Upper lobe of right lung (tissue), 1 donor: ENCODE measurements at regions not wholly inside any gene's neighbourhood (a gene's known extent, or its start where the extent isn't known, plus 50 kb on each side); places are given as distances from the start of the nearest gene placed in this dataset.
A peak's percentile ranks its signal among the peaks of the same experiment; 100 is the strongest.

ENCODE experiments used
- ATAC-seq: fragments of 200-7000 bp; cut with Tn5 transposase; one replicate; pipeline ENCODE4 v1.9.1; 2020; ENCODE audit warnings: mild to moderate bottlenecking, moderate library complexity
- DNase-seq: peaks from one replicate; pipeline ENCODE4 v3.0.0-alpha.2; 2020
- H3K27ac ChIP-seq: fragments of 200-600 bp; one replicate; pipeline ENCODE4 v1.8.0; 2022
- H3K27me3 ChIP-seq: fragments of 200-600 bp; one replicate; pipeline ENCODE4 v1.8.0; 2022; ENCODE audit warnings: mild to moderate bottlenecking
- H3K36me3 ChIP-seq: fragments of 200-600 bp; one replicate; pipeline ENCODE4 v1.8.0; 2022
- H3K4me1 ChIP-seq: fragments of 200-600 bp; one replicate; pipeline ENCODE4 v1.8.0; 2022
- H3K4me3 ChIP-seq: fragments of 200-600 bp; one replicate; pipeline ENCODE4 v1.8.0; 2022; ENCODE audit warnings: mild to moderate bottlenecking
- H3K9me3 ChIP-seq: fragments of 200-600 bp; one replicate; pipeline ENCODE4 v1.8.0; 2022
- CTCF ChIP-seq: fragments of 200-600 bp; IDR thresholded peaks from one replicate; pipeline ENCODE4 v1.8.0; 2022; ENCODE audit warnings: antibody characterized with exemption
- intact Hi-C: fragments of 100-400 bp; cut with DNase I; formaldehyde crosslinking; loops from one replicate; pipeline ENCODE4 v1.11.0; 2022
- donor health status: DM: no; HTN: yes; CAD: no; lungs with severe emphysema.

GRCh38 chr17:59451706-59452105, 113.7 kb upstream of the DHX40 start:
- Histone ChIP-seq H3K27ac (no peak overlapping the region), H3K4me3 (no peak overlapping the region), H3K27me3 (no peaks in the 10 kb centered on the region), H3K4me1 (no peaks in the 10 kb centered on the region), H3K9me3 (no peaks in the 10 kb centered on the region), H3K36me3 (no peaks in the 10 kb centered on the region)
- intact Hi-C loops = no loop called here
- DNase-seq = no peak
- no peak for TF ChIP-seq CTCF
- ATAC-seq = no peak

- Histone ChIP-seq H3K4me1 (no peaks in the 10 kb centered on the region), H3K9me3 (no peaks in the 10 kb centered on the region), H3K27me3 (no peaks in the 10 kb centered on the region), H3K36me3 (no peaks in the 10 kb centered on the region), H3K4me3 (no peak overlapping the region), H3K27ac (no peak overlapping the region)
- TF ChIP-seq CTCF = no peak
- ATAC-seq (no peak), DNase-seq (no peak)
- intact Hi-C loops = no loop called here
These were observed 110.7 kb upstream of the DHX40 start for GRCh38 chr17:59454633-59455105.

- peak; percentile 82 for ATAC-seq
- intact Hi-C loops = no loop called here
These were observed 109.0 kb upstream of the DHX40 start for GRCh38 chr17:59456428-59456827.

GRCh38 chr17:59456923-59457615, 108.3 kb upstream of the DHX40 start:
- no peak for ATAC-seq
- no peak for DNase-seq
- Histone ChIP-seq H3K4me1 (no peaks in the 10 kb centered on the region), H3K27ac (no peak overlapping the region), H3K4me3 (no peak overlapping the region), H3K36me3 (no peaks in the 10 kb centered on the region), H3K9me3 (no peaks in the 10 kb centered on the region), H3K27me3 (no peaks in the 10 kb centered on the region)
- TF ChIP-seq CTCF = no peak
- intact Hi-C loops = no loop called here

More at GRCh38 chr17:59456428-59456827, 109.0 kb upstream of the DHX40 start:
- Histone ChIP-seq H3K4me1 (no peaks in the 10 kb centered on the region), H3K9me3 (no peaks in the 10 kb centered on the region), H3K36me3 (no peaks in the 10 kb centered on the region), H3K27ac (no peak overlapping the region), H3K27me3 (no peaks in the 10 kb centered on the region), H3K4me3 (no peak overlapping the region)
- no peak for TF ChIP-seq CTCF
- DNase-seq = no peak

GRCh38 chr17:59462385-59462784, 103.0 kb upstream of the DHX40 start:
- intact Hi-C loops = no loop called here
- H3K4me1 ChIP-seq = no peaks in the 10 kb centered on the region
- H3K27me3 ChIP-seq = no peaks in the 10 kb centered on the region
- ATAC-seq (no peak), DNase-seq (no peak)
- no peaks in the 10 kb centered on the region for H3K9me3 ChIP-seq
- no peak overlapping the region for H3K4me3 ChIP-seq
- H3K27ac ChIP-seq = no peak overlapping the region
- no peak for TF ChIP-seq CTCF
- no peaks in the 10 kb centered on the region for H3K36me3 ChIP-seq

- TF ChIP-seq CTCF = no peak
- H3K4me3 ChIP-seq = no peak overlapping the region
- H3K27ac ChIP-seq = no peak overlapping the region
- DNase-seq = no peak
- intact Hi-C loops = no loop called here
- no peaks in the 10 kb centered on the region for H3K27me3 ChIP-seq
- ATAC-seq = no peak
- no peaks in the 10 kb centered on the region for H3K36me3 ChIP-seq
- H3K4me1 ChIP-seq = no peaks in the 10 kb centered on the region
- H3K9me3 ChIP-seq = no peaks in the 10 kb centered on the region
These were observed 101.2 kb upstream of the DHX40 start for GRCh38 chr17:59464246-59464645.
